HG03378 (cell line): ENCODE measurements at regions not wholly inside any gene's neighbourhood (a gene's known extent, or its start where the extent isn't known, plus 50 kb on each side); places are given as distances from the start of the nearest gene placed in this dataset.
"Not testable (repeated sequence)": the region's sequence is repeated elsewhere in the genome, so short reads cannot be mapped to it uniquely, and the experiment has no call there.

Experiments
- ATAC-seq: cut with Tn5 transposase; IDR thresholded peaks from one replicate; pipeline ENCODE4 v1.9.1; 2021; ENCODE audit warnings: mild to moderate bottlenecking, moderate library complexity; ENCODE audit not compliant: unreplicated experiment

GRCh38 chr3:15982667-15983196, 185.0 kb upstream of the ANKRD28 start:
- no peak for ATAC-seq

DNA sequence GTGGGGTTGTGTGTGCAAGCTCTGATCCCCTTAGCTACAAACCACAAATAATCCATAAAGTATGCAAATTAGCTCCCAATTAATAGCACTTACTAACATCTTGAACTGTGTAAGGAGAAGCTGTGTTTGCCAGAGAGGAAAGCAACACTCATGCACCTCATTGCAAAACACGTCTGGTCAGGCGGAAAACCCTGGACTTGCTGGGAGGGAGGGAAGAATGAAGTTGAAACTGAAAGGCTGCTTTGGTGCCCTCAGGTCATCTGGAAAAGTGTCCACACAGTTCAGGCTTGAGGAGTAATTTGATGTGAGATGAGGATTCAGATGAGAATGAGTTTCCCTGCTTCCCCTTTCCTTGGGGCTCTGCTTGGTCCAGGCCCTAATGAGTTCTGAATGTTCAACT, 185.5 kb upstream of the ANKRD28 start:
- ATAC-seq, result no peak

- no peak for ATAC-seq
Observed at GRCh38 chr3:15983693-15984092, 185.9 kb upstream of the ANKRD28 start.

DNA sequence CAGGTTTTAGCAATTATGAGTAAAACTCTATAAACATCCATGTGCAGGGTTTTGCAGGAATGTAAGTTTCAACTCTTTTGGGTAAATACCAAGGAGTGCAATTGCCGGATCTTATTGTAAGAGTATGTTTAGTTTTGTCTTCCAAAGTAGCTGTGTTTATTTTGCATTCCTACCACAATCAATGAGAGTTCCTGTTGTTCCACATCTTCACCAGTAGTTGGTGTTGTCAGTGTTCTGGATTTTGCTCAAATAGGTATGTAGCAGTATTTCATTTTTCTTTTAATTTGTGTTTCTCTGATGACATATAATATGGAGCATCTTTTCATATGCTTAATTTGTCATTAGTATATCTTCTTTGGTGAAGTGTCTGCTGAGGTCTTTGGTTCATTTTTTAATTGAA, 185.1 kb upstream of the GALNT15 start:
- no peak for ATAC-seq

DNA sequence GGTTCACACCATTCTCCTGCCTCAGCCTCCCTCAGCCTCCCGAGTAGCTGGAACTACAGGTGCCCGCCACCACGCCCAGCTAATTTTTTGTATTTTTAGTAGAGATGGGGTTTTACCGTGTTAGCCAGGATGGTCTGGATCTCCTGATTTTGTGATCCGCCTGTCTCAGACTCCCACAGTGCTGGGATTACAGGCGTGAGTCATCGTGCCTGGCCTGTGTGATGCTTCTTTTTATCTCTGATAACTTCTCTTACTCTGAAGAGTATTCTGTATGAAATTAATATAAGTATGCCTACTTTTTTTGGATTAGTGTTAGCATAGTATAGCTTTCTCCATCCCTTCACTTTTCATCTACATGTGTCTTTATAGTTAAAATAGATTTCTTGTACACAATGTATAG, 180.8 kb upstream of the GALNT15 start:
- ATAC-seq, result not testable (repeated sequence)

- ATAC-seq, result not testable (repeated sequence)
Observed at GRCh38 chr3:15996496-15996895, 178.0 kb upstream of the GALNT15 start.

DNA sequence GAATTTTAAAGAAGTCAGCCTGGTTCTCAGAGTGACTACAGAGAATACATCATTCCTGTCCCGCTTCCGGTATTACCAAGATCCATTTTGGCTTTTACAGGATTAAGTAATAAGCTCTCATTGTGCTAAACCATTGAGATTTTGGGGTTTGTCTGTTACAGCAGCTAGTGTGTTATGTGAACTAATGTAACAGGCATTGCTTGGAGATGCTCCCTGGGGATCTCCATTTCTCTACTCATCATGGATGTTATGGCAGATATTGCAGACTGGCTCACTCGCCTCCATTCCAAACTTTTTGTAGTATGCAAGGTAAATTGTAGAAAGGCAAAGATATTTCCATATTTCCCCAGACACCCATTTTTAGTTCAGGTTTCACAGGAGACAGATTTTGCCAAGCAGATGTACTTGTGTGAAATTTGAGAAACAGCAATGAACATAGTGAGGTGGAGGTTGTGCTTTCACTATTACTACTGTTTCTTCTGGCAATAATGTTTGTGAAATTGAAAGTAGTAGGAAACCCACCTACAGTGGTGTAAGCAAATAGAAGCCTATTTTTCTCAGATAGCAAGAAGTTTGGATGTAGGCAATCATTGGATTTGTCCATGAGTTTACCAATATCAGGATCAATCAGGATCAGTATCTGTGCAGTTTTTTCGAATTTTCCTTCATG, 177.1 kb upstream of the GALNT15 start:
- ATAC-seq, result peak; percentile 75

- ATAC-seq, result no peak
Observed at GRCh38 chr3:15998911-15999310, 175.6 kb upstream of the GALNT15 start.

DNA sequence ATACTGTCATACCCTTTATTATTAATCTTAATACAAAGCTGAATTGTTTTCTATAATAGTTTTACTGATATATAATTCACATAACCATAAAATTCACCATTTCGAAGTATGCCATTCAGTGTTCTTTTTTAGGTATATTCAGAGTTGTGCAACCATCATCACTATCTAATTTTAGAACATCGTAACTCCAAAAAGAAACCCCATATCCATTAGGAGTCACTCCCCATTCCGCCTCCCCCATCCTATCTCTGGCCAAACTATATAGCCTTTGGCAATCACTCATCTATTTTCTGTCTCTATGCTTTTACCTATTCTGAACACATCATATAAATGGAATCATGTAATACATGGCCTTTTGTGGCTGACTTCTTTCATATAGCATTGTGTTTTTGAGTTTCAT, 169.7 kb upstream of the GALNT15 start:
- ATAC-seq, result no peak

- ATAC-seq, result no peak
Observed at GRCh38 chr3:16011376-16011775, 163.1 kb upstream of the GALNT15 start.

DNA sequence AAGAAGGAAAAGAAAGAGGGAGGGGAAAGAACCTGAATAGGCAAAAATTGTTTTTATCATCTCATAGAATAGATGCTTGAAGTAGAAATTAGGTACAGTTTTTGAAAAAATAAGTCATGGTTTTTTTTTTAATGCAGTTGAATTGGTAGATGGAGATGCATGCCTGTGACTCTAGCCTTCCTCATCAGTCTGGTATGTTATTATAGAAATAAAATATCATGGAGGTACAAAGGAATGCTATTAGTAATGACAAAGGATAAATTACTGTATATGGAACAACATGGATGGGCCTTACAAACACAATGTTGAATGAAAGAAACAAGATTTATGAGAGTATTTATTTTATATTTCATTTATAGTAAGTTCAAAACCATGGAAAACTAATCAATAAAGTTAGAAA, 162.4 kb upstream of the GALNT15 start:
- no peak for ATAC-seq

- ATAC-seq, result no peak
Observed at GRCh38 chr3:16013568-16013967, 160.9 kb upstream of the GALNT15 start.

DNA sequence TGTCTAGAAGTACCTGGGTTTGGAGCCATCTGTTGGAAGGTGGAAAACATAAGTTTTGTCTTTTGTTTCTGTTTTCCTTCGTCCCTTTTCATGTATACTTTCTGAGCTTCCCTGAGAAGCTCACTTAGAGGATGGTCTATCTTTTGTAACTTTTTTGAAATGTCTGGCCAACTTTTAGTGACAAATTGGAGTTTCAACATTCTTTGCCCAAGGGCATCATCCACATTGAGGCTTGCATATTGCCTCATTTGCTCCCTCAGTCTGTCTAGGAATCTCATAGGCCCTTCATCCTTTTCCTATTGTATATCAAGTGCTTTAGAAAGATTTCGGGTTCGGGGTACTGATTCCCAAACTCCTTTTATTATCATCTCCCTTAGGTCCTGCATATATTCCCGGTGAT, 152.7 kb upstream of the GALNT15 start:
- not testable (repeated sequence) for ATAC-seq

GRCh38 chr3:16023881-16024280, 150.6 kb upstream of the GALNT15 start:
- not testable (repeated sequence) for ATAC-seq

DNA sequence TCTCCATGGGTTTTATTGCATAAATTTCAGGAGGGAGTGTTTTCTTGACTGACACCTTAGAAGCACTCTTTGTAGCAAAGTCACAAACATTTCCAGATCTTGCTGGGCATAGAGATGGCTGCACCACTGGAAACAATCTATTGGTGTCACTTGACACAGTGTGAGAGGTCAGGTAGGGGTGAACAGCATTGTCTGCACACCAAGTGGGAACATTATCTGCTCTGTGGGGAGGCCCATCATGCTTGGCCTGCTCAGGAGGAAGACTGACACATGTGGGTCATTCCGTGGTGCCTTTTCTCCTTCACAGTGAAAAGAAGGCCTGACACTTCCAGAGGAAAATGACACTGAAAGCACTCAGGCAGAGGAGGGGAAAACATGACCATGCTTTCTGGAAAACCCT, 149.9 kb upstream of the GALNT15 start:
- ATAC-seq, result no peak

DNA sequence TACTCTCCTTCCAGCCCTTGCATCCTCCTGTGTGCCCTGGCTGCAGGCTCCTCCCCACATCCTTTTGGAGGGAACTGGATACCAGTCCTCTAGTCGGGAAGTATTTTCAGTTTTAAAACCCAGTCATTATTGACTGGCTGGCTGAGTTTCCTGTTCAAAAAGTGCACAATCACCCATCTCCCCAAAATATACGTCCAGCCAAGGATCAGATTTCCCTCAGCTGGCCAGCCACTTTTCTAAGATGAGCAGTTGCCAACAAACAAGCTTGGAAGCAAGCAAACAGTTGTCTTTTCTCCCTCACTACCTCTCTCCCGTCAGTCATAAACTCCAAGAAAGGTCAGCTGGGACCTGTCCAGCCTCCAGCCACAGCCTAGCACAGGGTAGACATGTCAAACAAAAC, 147.7 kb upstream of the GALNT15 start:
- no peak for ATAC-seq

- ATAC-seq, result no peak
Observed at GRCh38 chr3:16028604-16029003, 145.9 kb upstream of the GALNT15 start.

GRCh38 chr3:16030342-16030741, 144.1 kb upstream of the GALNT15 start:
- no peak for ATAC-seq

DNA sequence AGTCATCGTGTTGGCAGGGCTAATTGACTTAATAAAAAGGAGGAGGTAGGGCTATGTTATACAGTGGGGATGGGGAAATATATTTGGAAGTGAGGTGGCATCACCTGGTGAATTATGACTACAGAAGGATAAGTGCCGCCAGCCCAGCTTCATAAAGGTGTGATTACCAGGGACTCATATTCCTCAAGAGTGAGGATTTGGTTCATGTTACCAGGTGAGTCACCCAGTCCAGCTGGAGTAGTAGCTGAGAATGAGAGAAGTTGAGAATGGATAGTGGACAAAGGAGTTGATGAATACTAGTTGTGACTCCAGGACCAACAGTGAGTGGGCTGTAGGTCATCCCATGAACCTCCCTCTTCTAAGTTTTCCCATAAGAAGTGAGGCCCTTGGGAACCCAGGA, 143.0 kb upstream of the GALNT15 start:
- ATAC-seq, result no peak

- ATAC-seq, result no peak
Observed at GRCh38 chr3:16033889-16034687, 140.4 kb upstream of the GALNT15 start.

DNA sequence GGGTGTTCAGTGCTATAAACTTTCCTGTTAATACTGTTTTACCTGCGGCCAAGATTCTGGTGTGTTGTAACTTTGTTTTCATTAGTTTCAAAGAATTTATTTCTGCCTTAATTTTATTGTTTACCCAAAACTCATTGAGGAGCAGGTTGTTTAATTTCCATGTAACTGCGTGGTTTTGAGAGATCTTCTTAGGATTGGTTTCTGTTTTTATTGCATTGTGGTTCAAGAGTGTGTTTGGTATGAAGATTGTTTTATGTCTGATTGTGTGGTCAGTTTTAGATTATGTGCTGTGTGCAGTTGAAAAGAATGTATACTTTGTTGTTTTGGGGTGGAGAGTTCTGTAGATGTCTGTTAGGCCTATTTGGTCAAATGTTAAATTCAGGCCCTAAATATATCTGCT, 133.5 kb upstream of the GALNT15 start:
- no peak for ATAC-seq
